Mucosa of rectum (tissue), 2 donors: ENCODE measurements at regions not wholly inside any gene's neighbourhood (a gene's known extent, or its start where the extent isn't known, plus 50 kb on each side); places are given as distances from the start of the nearest gene placed in this dataset.
A peak's percentile ranks its signal among the peaks of the same experiment; 100 is the strongest.

ENCODE experiments used
- H3K27ac ChIP-seq, 2 donors: one replicate each; pipeline ENCODE4 v1.7.0; 2013; ENCODE audit warnings: inconsistent platforms in 2 of 2, low read depth in 2 of 2, low read length in 2 of 2
- H3K27me3 ChIP-seq, 2 donors: one replicate each; pipeline ENCODE4 v1.7.0; 2013; ENCODE audit warnings: low read length in 2 of 2; ENCODE audit not compliant: control insufficient read depth in 2 of 2, insufficient read depth in 2 of 2
- H3K36me3 ChIP-seq, 2 donors: one replicate each; pipeline ENCODE4 v1.7.0; 2013; ENCODE audit warnings: low read length in 2 of 2; ENCODE audit not compliant: control insufficient read depth in 2 of 2, insufficient read depth in 2 of 2
- H3K4me1 ChIP-seq, 2 donors: one replicate each; pipeline ENCODE4 v1.7.0; 2013; ENCODE audit warnings: low read length in 2 of 2, mild to moderate bottlenecking in 1 of 2; ENCODE audit not compliant: control insufficient read depth in 2 of 2, insufficient read depth in 2 of 2
- H3K4me3 ChIP-seq, 2 donors: one replicate each; pipeline ENCODE4 v1.7.0; 2013; ENCODE audit warnings: low read length in 2 of 2
- H3K9ac ChIP-seq, 2 donors: one replicate each; pipeline ENCODE4 v1.7.0; 2013; ENCODE audit warnings: low read length in 2 of 2, low read depth in 1 of 2, mild to moderate bottlenecking in 1 of 2
- H3K9me3 ChIP-seq, 2 donors: one replicate each; pipeline ENCODE4 v1.7.0; 2013; ENCODE audit warnings: low read length in 2 of 2; ENCODE audit not compliant: control insufficient read depth in 2 of 2
- donor health status: healthy.
- donor health status: Normal muscosa, but diverticular disease.

- Histone ChIP-seq H3K27me3 (no peaks in the 10 kb centered on the region), H3K4me3 (no peak overlapping the region), H3K9ac (no peak overlapping the region), H3K36me3 (no peaks in the 10 kb centered on the region), H3K9me3 (peaks cover 0 to 7% of the 10 kb centered on the region in 2 donors), H3K27ac (no peak overlapping the region), H3K4me1 (peaks cover 3 to 10% of the 10 kb centered on the region in 2 donors)
Observed at GRCh38 chr2:37790019-37790418, 118.6 kb upstream of the CDC42EP3 start.

GRCh38 chr2:37790462-37790861 lies 119.0 kb upstream of the CDC42EP3 start:
- H3K27ac ChIP-seq, result no peak overlapping the region
- no peak overlapping the region for H3K4me3 ChIP-seq
- H3K36me3 ChIP-seq, result no peaks in the 10 kb centered on the region
- no peak overlapping the region for H3K9ac ChIP-seq
- peaks cover 3 to 10% of the 10 kb centered on the region in 2 donors for H3K4me1 ChIP-seq
- H3K27me3 ChIP-seq, result no peaks in the 10 kb centered on the region
- peaks cover 0 to 7% of the 10 kb centered on the region in 2 donors for H3K9me3 ChIP-seq

DNA sequence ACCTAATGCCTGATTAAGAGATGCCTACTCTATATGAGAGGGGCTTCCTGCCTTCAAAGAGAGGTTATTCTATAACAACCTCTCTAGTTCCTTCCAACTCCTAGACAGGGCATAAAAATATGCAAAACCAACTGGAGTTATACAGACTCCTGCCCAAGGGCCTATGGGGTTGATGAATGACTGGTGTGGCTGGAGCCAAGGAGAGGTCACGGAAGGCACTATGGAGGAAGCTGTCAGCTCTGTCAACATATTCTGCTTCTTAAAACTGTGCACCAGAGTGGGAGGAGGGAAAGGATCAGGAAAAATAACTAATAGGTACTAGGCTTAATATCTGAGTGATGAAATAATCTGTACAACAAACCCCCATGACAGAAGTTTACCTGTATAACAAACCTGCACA lies 120.9 kb upstream of the CDC42EP3 start:
- no peaks in the 10 kb centered on the region for H3K36me3 ChIP-seq
- no peak overlapping the region for H3K27ac ChIP-seq
- peaks cover 0 to 7% of the 10 kb centered on the region in 2 donors for H3K9me3 ChIP-seq
- no peaks in the 10 kb centered on the region for H3K27me3 ChIP-seq
- no peak overlapping the region for H3K4me3 ChIP-seq
- peaks cover 0 to under 1% of the 10 kb centered on the region in 2 donors for H3K4me1 ChIP-seq
- no peak overlapping the region for H3K9ac ChIP-seq

DNA sequence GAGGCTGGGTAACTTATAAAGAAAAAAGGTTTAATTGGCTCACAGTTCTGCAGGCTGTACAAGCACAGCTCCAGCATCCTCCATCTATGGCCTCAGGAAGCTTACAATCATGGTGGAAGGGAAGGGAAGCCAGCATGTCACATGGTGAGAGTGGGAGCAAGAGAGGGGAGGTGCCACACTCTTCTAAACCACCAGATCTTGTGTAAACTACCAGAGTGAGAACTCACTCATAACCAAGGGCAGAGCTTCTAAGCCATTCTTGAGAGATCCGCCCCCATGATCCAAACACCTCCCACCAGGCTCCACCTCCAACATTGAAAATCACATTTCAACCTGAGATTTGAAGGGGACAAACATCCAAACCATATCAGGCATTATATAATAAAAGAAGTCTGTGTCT lies 121.6 kb upstream of the CDC42EP3 start:
- H3K4me1 ChIP-seq, result no peaks in the 10 kb centered on the region
- no peaks in the 10 kb centered on the region for H3K36me3 ChIP-seq
- no peak overlapping the region for H3K9ac ChIP-seq
- H3K27ac ChIP-seq, result no peak overlapping the region
- no peak overlapping the region for H3K4me3 ChIP-seq
- H3K9me3 ChIP-seq, result peaks cover 0 to 7% of the 10 kb centered on the region in 2 donors
- no peaks in the 10 kb centered on the region for H3K27me3 ChIP-seq

- Histone ChIP-seq H3K27me3 (no peaks in the 10 kb centered on the region), H3K9ac (no peak overlapping the region), H3K9me3 (no peaks in the 10 kb centered on the region), H3K27ac (no peak overlapping the region), H3K4me1 (no peaks in the 10 kb centered on the region), H3K4me3 (no peak overlapping the region), H3K36me3 (no peaks in the 10 kb centered on the region)
Observed at GRCh38 chr2:37794717-37795116, 123.3 kb upstream of the CDC42EP3 start.

GRCh38 chr2:37795456-37795855 lies 124.0 kb upstream of the CDC42EP3 start:
- no peak overlapping the region for H3K27ac ChIP-seq
- H3K36me3 ChIP-seq, result no peaks in the 10 kb centered on the region
- H3K4me3 ChIP-seq, result no peak overlapping the region
- H3K9ac ChIP-seq, result no peak overlapping the region
- H3K27me3 ChIP-seq, result no peaks in the 10 kb centered on the region
- no peaks in the 10 kb centered on the region for H3K4me1 ChIP-seq
- H3K9me3 ChIP-seq, result no peaks in the 10 kb centered on the region

- Histone ChIP-seq H3K27me3 (no peaks in the 10 kb centered on the region), H3K9ac (no peak overlapping the region), H3K27ac (peak overlapping the region in 1 of 2 donors; percentile 15), H3K9me3 (no peaks in the 10 kb centered on the region), H3K4me1 (no peaks in the 10 kb centered on the region), H3K4me3 (no peak overlapping the region), H3K36me3 (no peaks in the 10 kb centered on the region)
Observed at GRCh38 chr2:37795938-37796337, 124.5 kb upstream of the CDC42EP3 start.

GRCh38 chr2:37796481-37796880 lies 125.0 kb upstream of the CDC42EP3 start:
- peak overlapping the region; percentile 15 to 40 for H3K27ac ChIP-seq
- H3K9ac ChIP-seq, result no peak overlapping the region

GRCh38 chr2:37797081-37797480 lies 125.6 kb upstream of the CDC42EP3 start:
- Histone ChIP-seq H3K36me3 (no peaks in the 10 kb centered on the region), H3K27me3 (no peaks in the 10 kb centered on the region), H3K9me3 (no peaks in the 10 kb centered on the region), H3K4me3 (no peak overlapping the region), H3K4me1 (no peaks in the 10 kb centered on the region), H3K27ac (peak overlapping the region in 1 of 2 donors; percentile 0), H3K9ac (no peak overlapping the region)

More at GRCh38 chr2:37796481-37796880, 125.0 kb upstream of the CDC42EP3 start:
- Histone ChIP-seq H3K4me1 (no peaks in the 10 kb centered on the region), H3K9me3 (no peaks in the 10 kb centered on the region), H3K27me3 (no peaks in the 10 kb centered on the region), H3K4me3 (no peak overlapping the region), H3K36me3 (no peaks in the 10 kb centered on the region)

DNA sequence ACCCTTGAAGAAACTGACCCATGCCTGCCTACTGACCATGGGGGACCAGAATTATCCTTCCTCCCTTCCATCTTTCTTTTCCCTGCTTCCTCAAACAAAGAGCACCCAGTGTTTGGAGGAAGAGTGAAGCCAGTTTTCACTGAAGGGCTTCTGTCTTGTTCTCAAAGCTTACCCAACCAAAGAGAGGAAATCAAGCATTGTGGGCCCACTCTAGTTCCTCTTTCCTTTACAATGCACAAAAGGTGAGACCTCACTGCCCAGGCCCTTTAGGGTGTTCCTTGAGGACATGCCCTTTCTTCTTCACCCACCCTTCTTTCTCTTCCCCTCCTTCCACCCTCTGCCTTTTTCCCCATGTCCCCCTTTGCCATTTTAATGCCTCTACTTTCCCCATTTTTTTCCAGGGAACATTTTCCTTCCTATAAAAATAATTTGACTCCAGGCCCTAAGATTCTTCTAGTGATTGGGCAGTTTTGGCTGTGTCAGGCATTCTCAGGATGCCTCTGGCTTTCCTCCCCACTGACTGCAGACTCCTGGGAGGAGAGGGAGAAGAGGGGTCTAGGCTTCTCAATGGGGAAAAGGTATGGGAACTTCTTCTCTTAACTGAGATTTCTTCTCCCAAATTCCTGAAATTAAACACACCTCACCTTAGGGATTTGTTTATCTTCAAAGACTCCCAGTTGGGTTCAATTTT lies 126.6 kb upstream of the RMDN2 start:
- Histone ChIP-seq H3K9me3 (no peaks in the 10 kb centered on the region), H3K9ac (no peak overlapping the region), H3K27ac (no peak overlapping the region), H3K36me3 (no peaks in the 10 kb centered on the region), H3K4me1 (peaks cover 3 to 8% of the 10 kb centered on the region in 2 donors), H3K27me3 (no peaks in the 10 kb centered on the region), H3K4me3 (no peak overlapping the region)
